AG04450 (cell line): ENCODE measurements at regions not wholly inside any gene's neighbourhood (a gene's known extent, or its start where the extent isn't known, plus 50 kb on each side); places are given as distances from the start of the nearest gene placed in this dataset.

Source experiments
- CTCF ChIA-PET: fragments of 300-600, 350-600 bp; formaldehyde crosslinking; extraction: SDS; loops from one replicate; lab custom pipeline; 2022; ENCODE audit warnings: antibody characterized with exemption, inconsistent platforms; lab: Charles Lee
- POLR2A ChIA-PET: fragments of 350-600 bp; formaldehyde crosslinking; extraction: SDS; loops from one replicate; lab custom pipeline; 2021; ENCODE audit warnings: antibody characterized with exemption, inconsistent platforms; lab: Yijun Ruan, JAX
- DNase-seq: peaks from one replicate; pipeline ENCODE4 v3.0.0-alpha.2; 2011; ENCODE audit warnings: low read depth, low spot score
- H3K27ac ChIP-seq: one replicate; pipeline ENCODE4 v1.5.1; 2012; ENCODE audit warnings: low read depth, low read length, control low read depth
- H3K27me3 ChIP-seq: one replicate; pipeline ENCODE4 v1.6.0; 2012; ENCODE audit warnings: low read length; ENCODE audit not compliant: control insufficient read depth, insufficient read depth
- H3K4me3 ChIP-seq: 2 replicates; pipeline ENCODE4 v1.5.1; 2011; ENCODE audit warnings: mild to moderate bottlenecking, low read depth, low read length, control low read depth
- H3K9me3 ChIP-seq: 2 replicates; pipeline ENCODE4 v1.5.1; 2012; ENCODE audit warnings: low read length; ENCODE audit not compliant: control insufficient read depth, insufficient read depth
- TF ChIP-seq, protein P1 (sequence below): IDR thresholded peaks from 2 replicates; pipeline ENCODE4 v1.5.1; 2011; ENCODE audit warnings: low read depth, low read length, control low read depth, inconsistent platforms

GRCh38 chr13:57858376-57858775, 226.8 kb downstream of the PCDH17 start:
- peaks cover 4% of the 10 kb centered on the region; the same call in 1 of the 2 replicates for H3K9me3 ChIP-seq
- ChIA-PET POLR2A (no interaction called here), CTCF (no interaction called here)
- H3K27me3 ChIP-seq, result no peaks in the 10 kb centered on the region
- H3K27ac ChIP-seq, result no peak overlapping the region
- no peak overlapping the region for H3K4me3 ChIP-seq
- TF ChIP-seq, protein P1, sequence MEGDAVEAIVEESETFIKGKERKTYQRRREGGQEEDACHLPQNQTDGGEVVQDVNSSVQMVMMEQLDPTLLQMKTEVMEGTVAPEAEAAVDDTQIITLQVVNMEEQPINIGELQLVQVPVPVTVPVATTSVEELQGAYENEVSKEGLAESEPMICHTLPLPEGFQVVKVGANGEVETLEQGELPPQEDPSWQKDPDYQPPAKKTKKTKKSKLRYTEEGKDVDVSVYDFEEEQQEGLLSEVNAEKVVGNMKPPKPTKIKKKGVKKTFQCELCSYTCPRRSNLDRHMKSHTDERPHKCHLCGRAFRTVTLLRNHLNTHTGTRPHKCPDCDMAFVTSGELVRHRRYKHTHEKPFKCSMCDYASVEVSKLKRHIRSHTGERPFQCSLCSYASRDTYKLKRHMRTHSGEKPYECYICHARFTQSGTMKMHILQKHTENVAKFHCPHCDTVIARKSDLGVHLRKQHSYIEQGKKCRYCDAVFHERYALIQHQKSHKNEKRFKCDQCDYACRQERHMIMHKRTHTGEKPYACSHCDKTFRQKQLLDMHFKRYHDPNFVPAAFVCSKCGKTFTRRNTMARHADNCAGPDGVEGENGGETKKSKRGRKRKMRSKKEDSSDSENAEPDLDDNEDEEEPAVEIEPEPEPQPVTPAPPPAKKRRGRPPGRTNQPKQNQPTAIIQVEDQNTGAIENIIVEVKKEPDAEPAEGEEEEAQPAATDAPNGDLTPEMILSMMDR, result no peak
- DNase-seq, result no peak

DNA sequence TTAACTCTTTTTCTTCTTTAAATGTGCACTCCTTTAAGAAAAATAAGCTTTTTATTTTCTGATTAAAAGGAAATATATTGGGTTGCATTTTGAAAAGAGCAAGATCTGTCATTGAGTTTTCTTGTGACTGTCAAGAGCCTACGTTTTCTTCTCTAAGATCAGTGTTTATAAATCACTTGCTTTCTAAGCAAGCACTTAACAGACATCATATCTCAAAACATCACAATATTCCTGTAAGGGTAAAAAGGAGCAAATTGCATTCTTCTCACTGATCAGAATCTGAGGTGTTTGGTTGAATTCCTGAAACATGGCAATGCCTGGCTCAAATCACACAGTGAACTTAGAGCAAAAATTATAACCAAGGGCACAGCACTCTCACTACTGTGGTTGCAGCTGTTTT, 231.3 kb downstream of the PCDH17 start:
- CTCF ChIA-PET, result no interaction called here
- no peak overlapping the region for H3K27ac ChIP-seq
- POLR2A ChIA-PET, result no interaction called here

DNA sequence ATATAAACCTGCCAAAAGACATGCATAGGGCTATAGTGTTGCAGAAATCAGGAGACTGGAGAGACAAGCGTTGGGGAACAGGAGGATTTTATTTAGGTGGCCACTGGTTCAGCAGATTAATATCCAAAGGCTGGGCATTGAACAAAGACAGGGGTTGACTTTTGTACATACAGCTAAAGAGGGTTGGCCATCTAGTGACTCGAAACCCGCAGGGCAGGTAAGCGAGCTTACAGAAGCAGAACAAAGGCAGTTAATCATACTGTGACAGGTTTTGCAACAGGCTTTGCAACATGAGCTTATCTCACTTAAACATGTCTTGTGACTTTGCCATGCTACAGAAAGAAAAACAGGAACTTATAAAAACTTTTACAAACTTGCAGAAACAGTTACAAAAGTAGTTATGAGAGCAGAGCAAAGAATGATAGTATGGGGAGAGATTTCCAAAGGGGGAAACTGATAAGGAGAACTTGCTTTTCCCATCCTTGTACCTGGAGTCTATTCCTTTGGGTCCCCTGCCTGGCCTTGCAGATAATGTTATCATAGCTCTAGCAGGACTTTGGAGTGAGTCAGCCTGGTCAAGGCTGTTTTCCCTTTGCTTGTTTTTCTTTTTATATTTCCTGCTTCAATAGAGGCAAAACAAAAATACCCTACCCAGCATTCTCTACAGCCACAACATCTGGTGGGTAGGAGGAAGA, 234.2 kb downstream of the PCDH17 start:
- Histone ChIP-seq H3K27me3 (no peaks in the 10 kb centered on the region), H3K9me3 (peaks cover 18% of the 10 kb centered on the region; the same call in 1 of the 2 replicates), H3K27ac (no peak overlapping the region), H3K4me3 (no peak overlapping the region)
- POLR2A ChIA-PET, result no interaction called here
- no peak for DNase-seq
- TF ChIP-seq, protein P1, result no peak
- CTCF ChIA-PET, result no interaction called here

More for the DNA sequence above, 231.3 kb downstream of the PCDH17 start:
- TF ChIP-seq, protein P1, result no peak
- no peak for DNase-seq
- no peak overlapping the region for H3K4me3 ChIP-seq
- H3K9me3 ChIP-seq, result peaks cover 19% of the 10 kb centered on the region; the same call in 1 of the 2 replicates
- H3K27me3 ChIP-seq, result no peaks in the 10 kb centered on the region

DNA sequence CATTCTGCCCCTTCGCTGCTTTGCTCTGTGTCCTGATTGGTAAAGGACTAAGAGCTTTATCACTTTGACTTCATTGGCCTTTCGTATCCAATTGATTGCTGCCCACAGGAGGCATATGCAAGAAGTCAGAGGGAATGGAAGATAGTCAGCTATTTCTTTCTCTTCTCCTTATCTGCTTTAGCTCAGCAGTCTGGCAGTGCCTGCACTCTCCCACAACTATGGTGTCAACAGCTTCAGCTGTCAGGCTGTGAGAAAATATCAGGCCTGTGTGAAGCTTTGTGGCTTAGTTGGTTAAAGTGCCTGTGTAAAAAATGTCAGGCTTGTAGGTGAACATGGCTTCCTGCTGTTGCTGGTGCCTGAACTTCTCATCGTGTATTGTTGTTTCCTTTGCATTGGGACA, 243.0 kb downstream of the PCDH17 start:
- H3K27me3 ChIP-seq, result no peaks in the 10 kb centered on the region
- peaks cover 2% of the 10 kb centered on the region; the same call in 1 of the 2 replicates for H3K9me3 ChIP-seq
- no peak for DNase-seq
- ChIA-PET CTCF (no interaction called here), POLR2A (no interaction called here)
- no peak overlapping the region for H3K4me3 ChIP-seq
- no peak overlapping the region for H3K27ac ChIP-seq
- TF ChIP-seq, protein P1, result no peak

DNA sequence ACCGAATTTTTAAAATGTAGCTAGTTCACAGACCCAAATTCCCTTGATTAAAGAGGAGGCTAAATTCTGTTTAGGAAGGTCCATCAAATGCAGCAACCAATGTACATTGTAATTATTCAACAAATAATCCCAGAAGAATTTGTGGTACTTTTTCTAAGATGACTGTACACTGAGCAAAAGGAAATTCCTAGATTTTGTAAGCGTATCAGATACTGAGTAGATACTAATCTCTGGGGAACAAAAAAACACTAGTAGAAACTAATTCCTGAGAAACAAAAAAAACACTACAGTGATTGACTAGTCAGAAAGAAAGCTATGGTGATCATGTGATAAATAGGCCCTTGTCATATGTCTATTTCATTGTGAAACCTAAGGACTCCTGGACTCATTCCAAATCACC, 246.1 kb downstream of the PCDH17 start:
- TF ChIP-seq, protein P1, result no peak
- ChIA-PET CTCF (no interaction called here), POLR2A (no interaction called here)
- H3K27ac ChIP-seq, result no peak overlapping the region
- no peaks in the 10 kb centered on the region for H3K27me3 ChIP-seq
- H3K4me3 ChIP-seq, result no peak overlapping the region
- H3K9me3 ChIP-seq, result peaks cover 2% of the 10 kb centered on the region
- DNase-seq, result no peak
